SK-N-SH (cell line): ENCODE measurements at regions not wholly inside any gene's neighbourhood (a gene's known extent, or its start where the extent isn't known, plus 50 kb on each side); places are given as distances from the start of the nearest gene placed in this dataset.

Experiments
- CTCF ChIA-PET: fragments of 300-600, 350-600 bp; formaldehyde crosslinking; extraction: SDS; loops from one replicate; lab custom pipeline; 2021; lab: Yijun Ruan, JAX
- POLR2A ChIA-PET: fragments of 350-600 bp; sonication (Branson Sonifier 250); formaldehyde crosslinking; extraction: SDS; loops from one replicate; lab custom pipeline; 2020; ENCODE audit warnings: antibody characterized with exemption, inconsistent platforms; lab: Yijun Ruan, JAX
- DNase-seq: peaks from one replicate; pipeline ENCODE4 v3.0.0; 2012
- H2AFZ ChIP-seq: fragments of 200-600 bp; sonication (generic); 2 replicates; pipeline ENCODE4 v1.8.1; 2016; ENCODE audit warnings: antibody characterized with exemption, mild to moderate bottlenecking, low read depth
- H3F3A ChIP-seq: fragments of 200-600 bp; sonication (generic); replicated peaks from 2 replicates; pipeline ENCODE3; 2016; ENCODE audit warnings: antibody characterized with exemption, mild to moderate bottlenecking; ENCODE audit not compliant: insufficient read depth
- H3K27ac ChIP-seq, 2 experiments: fragments of 200-500 bp in 1 of 2; fragments of 200-600 bp in 1 of 2; sonication (Bioruptor generic) in 1 of 2; sonication (generic), shearing (Covaris generic) in 1 of 2; 2 replicates each; pipeline versions ENCODE4 v1.5.1 to v1.6.1; 2014 to 2016; ENCODE audit warnings: low read depth in 2 of 2, inconsistent platforms in 1 of 2, low read length in 1 of 2, mild to moderate bottlenecking in 1 of 2, mixed read lengths in 1 of 2
- H3K27me3 ChIP-seq: fragments of 200-600 bp; sonication (generic), shearing (Covaris generic); 2 replicates; pipeline ENCODE4 v1.6.1; 2016; ENCODE audit warnings: mixed run types; ENCODE audit not compliant: insufficient read depth
- H3K36me3 ChIP-seq, 2 experiments: fragments of 200-500 bp in 1 of 2; fragments of 200-600 bp in 1 of 2; sonication (Bioruptor generic) in 1 of 2; sonication (generic) in 1 of 2; replicated peaks in 1 of 2; 2 replicates each; pipeline versions ENCODE3 to v1.5.1; 2014 to 2016; ENCODE audit warnings: low read length in 1 of 2, mild to moderate bottlenecking in 1 of 2; ENCODE audit not compliant: insufficient read depth in 2 of 2, control insufficient read depth in 1 of 2
- H3K4me1 ChIP-seq, 2 experiments: fragments of 200-500 bp in 1 of 2; fragments of 200-600 bp in 1 of 2; sonication (Bioruptor generic) in 1 of 2; sonication (generic), shearing (Covaris generic) in 1 of 2; 2 replicates each; pipeline versions ENCODE4 v1.5.1 to v1.6.1; 2014 to 2016; ENCODE audit warnings: low read depth in 1 of 2, low read length in 1 of 2, mixed run types in 1 of 2; ENCODE audit not compliant: insufficient read depth in 2 of 2, control insufficient read depth in 1 of 2
- H3K4me2 ChIP-seq: fragments of 200-600 bp; sonication (generic), shearing (Covaris generic); 2 replicates; pipeline ENCODE4 v1.6.1; 2017; ENCODE audit warnings: mixed run types
- H3K4me3 ChIP-seq, 2 experiments: fragments of 200-500 bp in 1 of 2; fragments of 200-600 bp in 1 of 2; sonication (Bioruptor generic) in 1 of 2; sonication (generic), shearing (Covaris generic) in 1 of 2; 2 replicates each; pipeline versions ENCODE4 v1.5.1 to v1.8.1; 2014 to 2016; ENCODE audit warnings: low read depth in 2 of 2, inconsistent platforms in 1 of 2, low read length in 1 of 2, mild to moderate bottlenecking in 1 of 2, mixed read lengths in 1 of 2, moderate library complexity in 1 of 2
- H3K79me2 ChIP-seq: fragments of 200-600 bp; sonication (generic); 2 replicates; pipeline ENCODE4 v1.8.1; 2017; ENCODE audit warnings: mild to moderate bottlenecking; ENCODE audit not compliant: insufficient read depth
- H3K9ac ChIP-seq: fragments of 200-600 bp; sonication (generic); 2 replicates; pipeline ENCODE4 v1.6.1; 2017; ENCODE audit warnings: mixed run types
- H3K9me2 ChIP-seq: fragments of 200-600 bp; sonication (generic); 2 replicates; pipeline ENCODE4 v1.6.1; 2017; ENCODE audit warnings: mixed run types
- H3K9me3 ChIP-seq: fragments of 200-600 bp; sonication (generic); 2 replicates; pipeline ENCODE4 v1.6.1; 2017; ENCODE audit warnings: mixed run types, mild to moderate bottlenecking, moderate library complexity
- H4K20me1 ChIP-seq: fragments of 200-600 bp; sonication (generic); 2 replicates; pipeline ENCODE4 v1.6.1; 2017; ENCODE audit warnings: mild to moderate bottlenecking, mixed run types; ENCODE audit not compliant: insufficient read depth
- CHD2 ChIP-seq: fragments of 150-350 bp; IDR thresholded peaks from 2 replicates; pipeline ENCODE4 v1.6.1; 2018; ENCODE audit warnings: low read length; ENCODE audit not compliant: partially characterized antibody
- ELF1 ChIP-seq: IDR thresholded peaks from 2 replicates; pipeline ENCODE4 v1.4.0; 2012
- GABPA ChIP-seq: IDR thresholded peaks from 2 replicates; pipeline ENCODE4 v1.4.0; 2012; ENCODE audit warnings: low read depth, mild to moderate bottlenecking
- MEF2A ChIP-seq: IDR thresholded peaks from 2 replicates; pipeline ENCODE4 v1.4.0; 2012; ENCODE audit warnings: low read depth, borderline replicate concordance
- NRF1 ChIP-seq: IDR thresholded peaks from 2 replicates; pipeline ENCODE4 v1.6.1; 2012; ENCODE audit warnings: low read depth, mild to moderate bottlenecking, low read length
- RAD21 ChIP-seq: IDR thresholded peaks from 2 replicates; pipeline ENCODE4 v1.6.1; 2012; ENCODE audit warnings: mild to moderate bottlenecking, low read length
- RXRA ChIP-seq: IDR thresholded peaks from 2 replicates; pipeline ENCODE4 v1.4.0; 2012; ENCODE audit warnings: low read depth, mild to moderate bottlenecking, borderline replicate concordance
- TCF12 ChIP-seq: IDR thresholded peaks from 2 replicates; pipeline ENCODE4 v1.4.0; 2012
- WGBS: methylation state at CpG from one replicate; pipeline ENCODE4 v1.1.6; 2017; ENCODE audit warnings: low lambda C conversion rate; 5-methylcytosine and 5-hydroxymethylcytosine counted together
- TF ChIP-seq, protein P1 (sequence below): fragments of 150-350 bp; IDR thresholded peaks from 2 replicates; pipeline ENCODE4 v1.6.1; 2016; ENCODE audit warnings: mild to moderate bottlenecking, low read depth, low read length
- TF ChIP-seq, protein P2 (sequence below): IDR thresholded peaks from 2 replicates; pipeline ENCODE4 v1.6.1; 2012; ENCODE audit warnings: mild to moderate bottlenecking, low read depth, low read length, moderate library complexity

GRCh38 chr3:153369561-153370374, 207.7 kb downstream of the RAP2B start:
- Histone ChIP-seq H2AFZ (no peak overlapping the region), H3K9ac (no peak overlapping the region), H3K27ac (no peak overlapping the region), H3K79me2 (no peaks in the 10 kb centered on the region), H3K9me3 (no peaks in the 10 kb centered on the region), H3K4me1 (no peaks in the 10 kb centered on the region), H3K27me3 (no peaks in the 10 kb centered on the region), H4K20me1 (no peaks in the 10 kb centered on the region), H3F3A (no peaks in the 10 kb centered on the region), H3K36me3 (no peaks in the 10 kb centered on the region), H3K9me2 (no peaks in the 10 kb centered on the region), H3K4me3 (no peak overlapping the region), H3K4me2 (no peak overlapping the region)
- DNase-seq = no peak
- ChIA-PET POLR2A (no interaction called here), CTCF (interaction anchor here (1.1 kb wide), 1 partner anchor 14 kb away, joined by 3 read pairs; no protein-coding TSS in a partner anchor)
- WGBS = 49% methylated on average over 10 of the region's 28 CpGs
- TF ChIP-seq TCF12 = no peak
- TF ChIP-seq CHD2 = no peak
- TF ChIP-seq RAD21 = no peak
- no peak for TF ChIP-seq NRF1
- TF ChIP-seq MEF2A = no peak
- TF ChIP-seq, protein P1, sequence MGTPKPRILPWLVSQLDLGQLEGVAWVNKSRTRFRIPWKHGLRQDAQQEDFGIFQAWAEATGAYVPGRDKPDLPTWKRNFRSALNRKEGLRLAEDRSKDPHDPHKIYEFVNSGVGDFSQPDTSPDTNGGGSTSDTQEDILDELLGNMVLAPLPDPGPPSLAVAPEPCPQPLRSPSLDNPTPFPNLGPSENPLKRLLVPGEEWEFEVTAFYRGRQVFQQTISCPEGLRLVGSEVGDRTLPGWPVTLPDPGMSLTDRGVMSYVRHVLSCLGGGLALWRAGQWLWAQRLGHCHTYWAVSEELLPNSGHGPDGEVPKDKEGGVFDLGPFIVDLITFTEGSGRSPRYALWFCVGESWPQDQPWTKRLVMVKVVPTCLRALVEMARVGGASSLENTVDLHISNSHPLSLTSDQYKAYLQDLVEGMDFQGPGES = no peak

GRCh38 chr3:153370680-153371079, 208.7 kb downstream of the RAP2B start:
- H3K36me3 ChIP-seq = no peaks in the 10 kb centered on the region
- TF ChIP-seq RXRA = no peak
- no peak for TF ChIP-seq ELF1
- no peak for TF ChIP-seq GABPA
- TF ChIP-seq, protein P2, sequence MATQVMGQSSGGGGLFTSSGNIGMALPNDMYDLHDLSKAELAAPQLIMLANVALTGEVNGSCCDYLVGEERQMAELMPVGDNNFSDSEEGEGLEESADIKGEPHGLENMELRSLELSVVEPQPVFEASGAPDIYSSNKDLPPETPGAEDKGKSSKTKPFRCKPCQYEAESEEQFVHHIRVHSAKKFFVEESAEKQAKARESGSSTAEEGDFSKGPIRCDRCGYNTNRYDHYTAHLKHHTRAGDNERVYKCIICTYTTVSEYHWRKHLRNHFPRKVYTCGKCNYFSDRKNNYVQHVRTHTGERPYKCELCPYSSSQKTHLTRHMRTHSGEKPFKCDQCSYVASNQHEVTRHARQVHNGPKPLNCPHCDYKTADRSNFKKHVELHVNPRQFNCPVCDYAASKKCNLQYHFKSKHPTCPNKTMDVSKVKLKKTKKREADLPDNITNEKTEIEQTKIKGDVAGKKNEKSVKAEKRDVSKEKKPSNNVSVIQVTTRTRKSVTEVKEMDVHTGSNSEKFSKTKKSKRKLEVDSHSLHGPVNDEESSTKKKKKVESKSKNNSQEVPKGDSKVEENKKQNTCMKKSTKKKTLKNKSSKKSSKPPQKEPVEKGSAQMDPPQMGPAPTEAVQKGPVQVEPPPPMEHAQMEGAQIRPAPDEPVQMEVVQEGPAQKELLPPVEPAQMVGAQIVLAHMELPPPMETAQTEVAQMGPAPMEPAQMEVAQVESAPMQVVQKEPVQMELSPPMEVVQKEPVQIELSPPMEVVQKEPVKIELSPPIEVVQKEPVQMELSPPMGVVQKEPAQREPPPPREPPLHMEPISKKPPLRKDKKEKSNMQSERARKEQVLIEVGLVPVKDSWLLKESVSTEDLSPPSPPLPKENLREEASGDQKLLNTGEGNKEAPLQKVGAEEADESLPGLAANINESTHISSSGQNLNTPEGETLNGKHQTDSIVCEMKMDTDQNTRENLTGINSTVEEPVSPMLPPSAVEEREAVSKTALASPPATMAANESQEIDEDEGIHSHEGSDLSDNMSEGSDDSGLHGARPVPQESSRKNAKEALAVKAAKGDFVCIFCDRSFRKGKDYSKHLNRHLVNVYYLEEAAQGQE = peak; percentile 63; the same call in 1 of the 2 replicates
- no peak overlapping the region for H3K27ac ChIP-seq
- CTCF ChIA-PET = no interaction called here
- no peaks in the 10 kb centered on the region for H3F3A ChIP-seq
- H3K27me3 ChIP-seq = no peaks in the 10 kb centered on the region
- no peak overlapping the region for H3K4me2 ChIP-seq
- WGBS = 4% methylated on average over 1 of the region's 1 CpG
- H3K79me2 ChIP-seq = no peaks in the 10 kb centered on the region
- no peak overlapping the region for H3K9ac ChIP-seq
- no peak overlapping the region for H3K4me3 ChIP-seq
- POLR2A ChIA-PET = no interaction called here
- H2AFZ ChIP-seq = no peak overlapping the region
- H3K9me2 ChIP-seq = no peaks in the 10 kb centered on the region
- H4K20me1 ChIP-seq = no peaks in the 10 kb centered on the region
- no peaks in the 10 kb centered on the region for H3K4me1 ChIP-seq
- no peaks in the 10 kb centered on the region for H3K9me3 ChIP-seq
- no peak for DNase-seq
